Skeletal muscle satellite cell (primary cell): ENCODE measurements at regions not wholly inside any gene's neighbourhood (a gene's known extent, or its start where the extent isn't known, plus 50 kb on each side); places are given as distances from the start of the nearest gene placed in this dataset.

Source experiments
- H3K27me3 ChIP-seq: 2 replicates; pipeline ENCODE4 v1.7.0; 2013; ENCODE audit warnings: low read length; ENCODE audit not compliant: control insufficient read depth, insufficient read depth
- H3K36me3 ChIP-seq: 2 replicates; pipeline ENCODE4 v1.7.0; 2013; ENCODE audit warnings: mild to moderate bottlenecking, control low read depth, low read length; ENCODE audit not compliant: insufficient read depth
- H3K4me1 ChIP-seq: 2 replicates; pipeline ENCODE4 v1.7.0; 2013; ENCODE audit warnings: low read length; ENCODE audit not compliant: control insufficient read depth, insufficient read depth
- H3K4me2 ChIP-seq: 2 replicates; pipeline ENCODE4 v1.7.0; 2013; ENCODE audit warnings: mild to moderate bottlenecking, low read length
- H3K4me3 ChIP-seq: 2 replicates; pipeline ENCODE4 v1.7.0; 2013; ENCODE audit warnings: low read length
- H3K9ac ChIP-seq: 2 replicates; pipeline ENCODE4 v1.7.0; 2013; ENCODE audit warnings: mild to moderate bottlenecking, low read depth, low read length, moderate library complexity
- H3K9me3 ChIP-seq: replicated peaks from 2 replicates; pipeline ENCODE4 v1.7.0; 2013; ENCODE audit warnings: mild to moderate bottlenecking, control low read depth, low read length

DNA sequence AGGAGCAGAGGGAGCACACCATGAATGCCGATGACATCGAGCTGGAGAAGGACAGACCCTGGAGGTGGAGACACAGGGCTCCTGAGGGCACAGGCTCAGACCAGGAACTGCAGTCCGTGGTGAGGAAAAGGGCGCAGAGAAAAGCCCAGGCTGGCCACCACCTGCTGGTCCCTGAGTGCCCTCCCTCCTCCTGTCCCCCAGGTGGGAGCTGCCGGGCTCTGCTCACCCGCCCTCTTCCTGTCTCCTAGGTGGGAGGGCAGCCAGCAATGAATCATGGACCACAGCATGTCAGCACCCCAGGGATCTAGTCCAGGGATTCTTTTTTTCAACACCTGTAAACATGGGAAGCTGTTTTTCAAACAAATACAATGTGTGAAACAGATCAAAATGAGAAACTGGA, 94.6 kb upstream of the ARHGEF7 start:
- Histone ChIP-seq H3K4me1 (no peaks in the 10 kb centered on the region), H3K9ac (no peak overlapping the region), H3K9me3 (peaks cover 13% of the 10 kb centered on the region), H3K27me3 (no peaks in the 10 kb centered on the region), H3K4me3 (no peak overlapping the region), H3K4me2 (no peak overlapping the region), H3K36me3 (no peaks in the 10 kb centered on the region)

DNA sequence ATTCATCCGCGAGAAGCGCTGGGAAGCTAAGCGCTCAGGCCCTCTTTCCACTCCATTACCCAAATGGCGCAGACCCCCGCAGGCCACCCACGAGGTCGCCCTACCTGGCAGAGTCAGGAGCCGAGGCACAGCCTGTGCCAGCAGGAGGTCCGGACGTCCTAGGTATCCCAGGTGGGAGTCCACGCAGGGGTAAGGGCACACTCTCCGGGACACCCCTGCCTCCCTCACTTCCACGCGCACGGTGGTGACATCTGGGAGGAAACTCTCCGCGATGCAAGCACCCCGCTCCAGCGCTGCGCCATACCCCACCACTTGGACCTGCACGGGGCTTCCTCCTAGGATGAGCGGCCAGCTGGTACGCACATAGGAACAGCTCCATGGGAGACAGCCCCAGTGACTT, 95.1 kb upstream of the ARHGEF7 start:
- H3K27me3 ChIP-seq: no peaks in the 10 kb centered on the region
- H3K4me3 ChIP-seq: no peak overlapping the region

DNA sequence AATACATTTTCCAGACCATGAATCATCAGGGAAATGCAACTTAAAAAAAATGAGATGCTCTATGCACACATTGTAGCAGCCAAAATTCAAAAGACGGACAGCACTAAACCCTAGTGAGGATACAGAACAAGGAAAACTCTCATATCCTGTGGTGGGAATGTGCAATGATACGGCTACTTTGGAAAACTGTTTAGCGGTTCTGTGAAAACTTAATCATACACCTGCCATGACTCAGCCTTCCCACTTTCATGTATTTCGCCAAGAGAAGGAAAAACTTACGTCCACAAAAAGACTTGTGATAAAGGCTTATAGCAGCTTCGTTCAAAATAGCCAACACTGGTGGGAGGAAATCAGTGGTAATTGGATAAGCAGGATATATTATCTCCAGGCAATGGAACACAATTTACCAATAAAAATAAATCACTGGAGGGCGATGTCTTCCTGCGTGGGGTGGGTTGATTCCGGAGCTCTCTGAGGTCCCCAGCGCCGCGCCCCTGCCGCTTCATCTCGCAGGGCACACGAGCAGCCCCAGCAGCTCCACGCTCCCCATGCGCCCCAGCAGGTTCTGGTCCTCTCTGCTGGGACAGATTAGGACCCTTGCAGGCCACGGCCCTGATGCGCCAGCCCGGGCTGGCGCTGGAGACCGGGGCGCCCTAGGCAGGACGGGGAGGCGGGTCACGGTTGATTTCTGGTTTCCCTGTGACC, 97.2 kb upstream of the ARHGEF7 start:
- H3K9ac ChIP-seq: no peak overlapping the region

More for the DNA sequence above, 95.1 kb upstream of the ARHGEF7 start:
- no peaks in the 10 kb centered on the region for H3K36me3 ChIP-seq
- H3K4me2 ChIP-seq: no peak overlapping the region
- H3K9ac ChIP-seq: no peak overlapping the region
- H3K9me3 ChIP-seq: peaks cover 13% of the 10 kb centered on the region
- no peaks in the 10 kb centered on the region for H3K4me1 ChIP-seq

DNA sequence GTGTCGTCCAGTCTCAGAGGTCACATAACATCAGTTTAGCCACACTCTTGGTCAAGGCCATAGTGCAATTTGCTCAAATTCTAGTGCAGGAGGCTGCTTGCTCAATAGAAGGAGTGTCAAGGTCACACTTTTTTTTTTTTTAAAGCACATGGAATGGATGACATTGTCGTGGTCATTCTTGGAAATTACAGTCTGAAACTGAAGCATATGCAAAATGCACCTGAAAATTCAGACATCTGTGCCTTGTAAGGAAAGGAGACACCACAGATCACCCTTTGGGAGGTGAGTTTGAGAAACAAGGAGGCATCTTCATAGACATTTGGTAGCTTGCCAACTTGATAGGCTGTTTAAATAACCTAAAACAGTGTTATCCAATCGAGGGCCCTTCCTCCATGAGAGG, 98.3 kb upstream of the ANKRD10 start:
- H3K27me3 ChIP-seq: no peaks in the 10 kb centered on the region
- no peak overlapping the region for H3K4me2 ChIP-seq
- H3K9me3 ChIP-seq: no peaks in the 10 kb centered on the region
- H3K9ac ChIP-seq: no peak overlapping the region
- H3K36me3 ChIP-seq: no peaks in the 10 kb centered on the region
- H3K4me1 ChIP-seq: no peaks in the 10 kb centered on the region
- H3K4me3 ChIP-seq: no peak overlapping the region

More for the DNA sequence above, 97.2 kb upstream of the ARHGEF7 start:
- Histone ChIP-seq H3K4me2 (no peak overlapping the region), H3K4me3 (no peak overlapping the region), H3K27me3 (no peaks in the 10 kb centered on the region), H3K36me3 (no peaks in the 10 kb centered on the region), H3K4me1 (no peaks in the 10 kb centered on the region), H3K9me3 (peaks cover 13% of the 10 kb centered on the region)

DNA sequence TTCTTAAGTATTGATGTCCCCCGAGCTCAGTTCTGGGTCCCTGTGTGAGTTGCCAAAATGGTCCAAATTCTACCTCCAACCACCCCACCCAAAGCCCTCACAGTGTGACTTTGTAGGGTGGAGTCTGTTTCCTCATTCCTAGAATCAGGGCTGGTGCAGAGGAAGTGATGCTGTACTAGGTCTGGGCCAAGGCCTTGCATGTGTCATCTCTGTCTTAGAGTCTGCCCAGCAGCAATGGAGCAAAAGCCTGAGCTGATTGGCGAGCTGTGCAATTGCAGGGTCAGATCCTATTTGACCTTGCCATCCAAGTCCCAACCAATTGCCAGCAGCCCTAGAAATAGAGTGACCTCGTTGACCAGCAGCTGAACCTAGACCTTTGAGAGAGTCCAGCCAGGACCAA, 97.0 kb upstream of the ANKRD10 start:
- peaks cover 10% of the 10 kb centered on the region for H3K4me1 ChIP-seq
- H3K9ac ChIP-seq: no peak overlapping the region
- no peaks in the 10 kb centered on the region for H3K9me3 ChIP-seq
- H3K27me3 ChIP-seq: no peaks in the 10 kb centered on the region
- no peaks in the 10 kb centered on the region for H3K36me3 ChIP-seq
- H3K4me2 ChIP-seq: no peak overlapping the region
- H3K4me3 ChIP-seq: no peak overlapping the region

DNA sequence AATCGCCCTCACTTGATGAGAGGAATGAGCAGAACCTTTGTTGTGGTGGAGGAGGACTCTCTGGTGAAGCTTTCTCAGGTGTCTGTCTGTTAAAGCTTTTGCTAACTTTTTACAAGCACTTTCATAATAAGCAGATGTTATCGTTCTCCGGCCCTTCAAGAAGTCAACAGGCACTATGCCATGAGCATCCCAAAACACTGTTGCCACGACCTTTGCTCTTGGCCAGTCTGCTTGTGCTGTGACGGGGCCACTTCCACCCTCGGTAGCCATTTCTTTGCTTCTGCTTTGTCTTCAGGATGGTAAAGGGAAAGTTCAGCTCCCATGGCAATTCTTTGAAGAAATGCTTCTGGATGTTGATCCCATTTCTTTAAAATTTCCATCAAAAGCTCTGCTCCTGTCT, 93.5 kb upstream of the ANKRD10 start:
- H3K36me3 ChIP-seq: no peaks in the 10 kb centered on the region
- no peak overlapping the region for H3K4me3 ChIP-seq
- peaks cover 28% of the 10 kb centered on the region for H3K4me1 ChIP-seq
- no peak overlapping the region for H3K4me2 ChIP-seq
- no peaks in the 10 kb centered on the region for H3K9me3 ChIP-seq
- no peaks in the 10 kb centered on the region for H3K27me3 ChIP-seq
- no peak overlapping the region for H3K9ac ChIP-seq

DNA sequence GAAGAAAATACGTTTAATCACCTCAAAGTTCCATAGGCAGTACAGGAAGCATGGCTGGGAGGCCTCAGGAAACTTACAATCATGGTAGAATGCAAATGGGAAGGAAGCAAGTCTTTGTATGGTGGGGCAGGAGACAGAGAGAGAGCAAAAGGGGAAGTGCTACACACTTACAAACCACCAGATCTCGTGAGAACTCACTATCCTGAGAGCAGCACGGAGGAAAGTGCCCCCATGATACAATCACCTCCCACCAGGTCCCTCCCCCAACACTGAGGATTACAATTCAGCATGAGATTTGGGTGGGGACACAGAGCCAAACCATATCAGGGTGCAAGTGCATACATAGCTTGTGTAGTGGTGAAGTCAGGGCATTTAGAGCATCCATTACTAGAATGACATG, 92.3 kb upstream of the ANKRD10 start:
- Histone ChIP-seq H3K4me3 (peak overlapping the region; percentile 52), H3K27me3 (no peaks in the 10 kb centered on the region), H3K9ac (peak overlapping the region; percentile 76), H3K4me2 (peak overlapping the region; percentile 71), H3K9me3 (no peaks in the 10 kb centered on the region), H3K4me1 (peaks cover 28% of the 10 kb centered on the region), H3K36me3 (no peaks in the 10 kb centered on the region)

DNA sequence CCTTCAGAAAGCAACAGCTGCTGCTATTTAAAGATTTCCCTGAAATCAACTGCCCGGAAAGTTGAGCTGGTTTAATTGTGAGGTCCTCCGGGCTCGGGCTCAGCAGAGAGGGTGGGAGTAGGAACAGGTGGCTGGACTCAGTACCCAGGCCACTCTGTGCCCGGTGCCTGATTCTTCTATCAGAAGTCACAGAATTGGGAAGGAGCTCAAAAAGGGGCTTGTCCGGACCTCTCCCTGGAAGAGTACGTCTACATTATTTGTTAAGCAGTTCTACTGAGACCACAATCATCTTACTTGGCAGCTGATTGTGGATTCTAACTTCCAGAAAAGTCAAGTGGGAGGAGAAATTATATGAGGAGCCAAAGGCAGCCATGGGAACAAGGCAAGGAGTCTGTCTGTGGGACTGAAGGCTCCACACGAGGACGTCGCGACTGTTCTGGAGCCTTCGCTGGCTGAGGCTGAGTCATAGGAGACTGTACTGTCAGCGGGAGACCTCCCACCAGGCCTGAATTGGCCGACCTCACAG, 91.7 kb upstream of the ANKRD10 start:
- peaks cover 28% of the 10 kb centered on the region for H3K4me1 ChIP-seq
- H3K27me3 ChIP-seq: no peaks in the 10 kb centered on the region
- no peaks in the 10 kb centered on the region for H3K36me3 ChIP-seq
- H3K4me2 ChIP-seq: peak overlapping the region; percentile 71
- no peaks in the 10 kb centered on the region for H3K9me3 ChIP-seq
- H3K4me3 ChIP-seq: peak overlapping the region; percentile 52
- peak overlapping the region; percentile 76 for H3K9ac ChIP-seq

DNA sequence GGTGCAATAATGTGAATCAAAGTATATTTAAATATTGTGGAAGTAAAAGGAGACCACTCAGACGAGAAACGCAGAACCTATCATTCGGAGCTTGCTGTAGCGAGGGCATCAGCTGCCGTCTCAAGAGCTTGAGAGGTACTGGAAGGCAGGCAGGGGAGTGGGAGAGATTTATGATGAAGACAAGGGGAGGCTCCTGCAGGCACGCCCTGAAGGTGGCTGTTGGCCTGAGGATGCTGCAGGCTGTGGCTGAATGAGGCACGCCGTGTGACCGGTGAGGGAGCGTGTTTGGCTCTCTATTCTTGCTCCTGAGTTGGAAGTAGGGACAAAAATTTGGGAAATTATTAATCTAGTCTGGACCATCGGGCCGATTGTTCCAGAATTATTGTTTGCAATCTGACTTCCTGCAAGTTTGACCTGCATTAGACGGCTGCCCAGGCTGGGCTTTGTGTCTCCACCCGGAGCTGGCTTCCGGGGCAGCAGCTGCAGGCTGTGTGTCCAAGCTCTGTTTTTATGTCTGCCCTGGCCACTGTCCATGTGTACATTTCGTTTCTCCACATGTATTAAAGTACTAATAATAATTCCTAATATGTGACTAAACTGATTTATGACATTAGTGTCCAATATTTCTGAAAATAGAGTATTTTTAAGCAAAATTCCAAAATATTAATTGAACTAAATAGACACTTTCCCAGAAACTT, 91.1 kb upstream of the ANKRD10 start:
- Histone ChIP-seq H3K4me3 (peak overlapping the region; percentile 52), H3K4me1 (peaks cover 28% of the 10 kb centered on the region)

DNA sequence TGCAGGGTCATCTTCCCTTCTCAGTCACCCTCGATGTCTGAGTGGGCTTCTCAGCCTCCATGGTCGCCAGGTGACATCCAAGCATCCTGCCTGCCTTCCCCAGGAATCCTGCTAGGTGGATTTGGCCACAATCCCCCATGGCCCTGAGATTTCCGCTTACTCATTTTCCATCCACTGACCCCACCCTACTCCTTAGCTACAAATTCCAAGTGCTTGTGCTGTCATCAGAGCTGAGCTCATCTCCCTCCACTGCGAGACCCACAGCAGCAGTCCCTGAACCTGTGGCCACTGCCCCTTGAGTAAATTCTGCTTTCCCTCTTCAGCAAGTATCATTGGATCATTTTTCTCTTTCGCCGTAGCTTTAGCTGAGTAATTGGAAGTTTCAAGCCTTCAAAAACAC, 90.5 kb upstream of the ANKRD10 start:
- peak overlapping the region; percentile 76 for H3K9ac ChIP-seq
- H3K9me3 ChIP-seq: no peaks in the 10 kb centered on the region
- peak overlapping the region; percentile 71 for H3K4me2 ChIP-seq

More for the DNA sequence above, 91.1 kb upstream of the ANKRD10 start:
- Histone ChIP-seq H3K27me3 (no peaks in the 10 kb centered on the region), H3K36me3 (no peaks in the 10 kb centered on the region), H3K4me2 (peak overlapping the region; percentile 71), H3K9ac (peak overlapping the region; percentile 76), H3K9me3 (no peaks in the 10 kb centered on the region)

DNA sequence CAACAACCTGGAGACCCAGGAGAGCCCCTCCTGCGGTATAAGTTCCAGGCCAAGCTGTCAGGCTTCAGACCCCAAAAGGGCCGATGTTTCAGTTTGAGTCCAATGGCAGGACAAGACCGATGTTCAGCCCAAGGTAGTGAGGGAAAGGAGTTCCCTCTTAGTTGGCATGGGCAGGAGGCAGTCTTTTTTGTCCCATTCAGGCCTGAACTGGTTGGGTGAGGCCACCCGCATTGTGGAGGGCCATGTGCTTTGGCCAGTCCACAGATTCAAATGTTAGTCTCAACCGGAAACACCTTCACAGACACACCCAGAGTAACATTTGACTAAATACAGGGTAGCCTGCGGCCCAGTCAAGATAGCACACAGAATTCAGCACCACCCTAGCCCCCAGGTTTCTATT, 89.6 kb upstream of the ANKRD10 start:
- Histone ChIP-seq H3K4me2 (no peak overlapping the region), H3K4me3 (no peak overlapping the region), H3K9ac (no peak overlapping the region), H3K27me3 (no peaks in the 10 kb centered on the region), H3K4me1 (peaks cover 28% of the 10 kb centered on the region), H3K9me3 (no peaks in the 10 kb centered on the region), H3K36me3 (no peaks in the 10 kb centered on the region)

More for the DNA sequence above, 90.5 kb upstream of the ANKRD10 start:
- H3K4me3 ChIP-seq: no peak overlapping the region
- H3K36me3 ChIP-seq: no peaks in the 10 kb centered on the region
- peaks cover 28% of the 10 kb centered on the region for H3K4me1 ChIP-seq
- no peaks in the 10 kb centered on the region for H3K27me3 ChIP-seq
